Stomach (tissue), 4 donors: ENCODE measurements at regions not wholly inside any gene's neighbourhood (a gene's known extent, or its start where the extent isn't known, plus 50 kb on each side); places are given as distances from the start of the nearest gene placed in this dataset.

ENCODE experiments used
- CTCF ChIP-seq, 7 experiments: fragments of 450-650 bp in 4 of 7; fragments of 200-600 bp in 3 of 7; sonication (generic) in 3 of 7; IDR thresholded peaks; one replicate each; pipeline ENCODE4 v1.5.1; 2016 to 2019; ENCODE audit warnings: antibody characterized with exemption in 7 of 7, control low read depth in 2 of 7, mild to moderate bottlenecking in 1 of 7
- POLR2AphosphoS5 ChIP-seq, 3 donors: sonication (generic); formaldehyde crosslinking; IDR thresholded peaks; one replicate each; pipeline ENCODE4 v1.6.1; 2016; ENCODE audit warnings: antibody characterized with exemption in 3 of 3

DNA sequence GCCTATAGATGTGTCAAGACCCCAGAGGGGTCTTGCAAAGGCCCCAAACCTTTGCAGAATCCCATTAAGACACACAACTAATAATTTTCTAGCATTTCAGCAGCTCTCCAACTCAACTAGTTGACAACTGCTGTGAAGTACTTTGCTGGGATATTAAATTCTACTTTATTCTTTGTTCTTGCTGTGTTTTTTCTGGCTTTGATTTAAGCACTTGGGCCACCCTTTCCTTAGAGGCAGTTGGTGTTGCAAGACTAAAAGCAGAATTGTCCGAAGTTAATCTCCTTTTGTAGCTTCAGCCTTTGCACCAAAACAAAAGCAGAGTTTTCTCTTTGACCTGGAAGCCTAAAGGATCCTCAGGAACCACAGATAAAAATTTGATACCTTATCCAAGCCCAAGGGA lies 353.1 kb upstream of the CLNK start:
- TF ChIP-seq CTCF (IDR thresholded peaks at IDR 0.05) (no peak), POLR2AphosphoS5 (IDR thresholded peaks at IDR 0.05) (no peak)
